ENCODE measurements at regions not wholly inside any gene's neighbourhood (a gene's known extent, or its start where the extent isn't known, plus 50 kb on each side); places are given as distances from the start of the nearest gene placed in this dataset.
"Not testable (repeated sequence)": the region's sequence is repeated elsewhere in the genome, so short reads cannot be mapped to it uniquely, and the experiment has no call there.

- ATAC-seq: no peak
- TF ChIP-seq BACH2 (CRISPR knock-in tag; IDR thresholded peaks at IDR 0.05; ENCODE audit: borderline replicate concordance) (no peak), ZC3H10 (CRISPR knock-in tag; IDR thresholded peaks at IDR 0.05) (no peak), TOX (CRISPR knock-in tag; IDR thresholded peaks at IDR 0.05; ENCODE audit: borderline replicate concordance) (no peak), ISL1 (CRISPR knock-in tag; IDR thresholded peaks at IDR 0.05) (no peak), CSDC2 (CRISPR knock-in tag; IDR thresholded peaks at IDR 0.05) (no peak), SNAI2 (CRISPR knock-in tag; IDR thresholded peaks at IDR 0.05) (no peak), ARNTL (CRISPR knock-in tag; IDR thresholded peaks at IDR 0.05; ENCODE audit: borderline replicate concordance, low read depth) (no peak), PATZ1 (CRISPR knock-in tag; IDR thresholded peaks at IDR 0.05; ENCODE audit: borderline replicate concordance) (no peak), OSR1 (CRISPR knock-in tag; IDR thresholded peaks at IDR 0.05) (no peak), POU6F1 (CRISPR knock-in tag; IDR thresholded peaks at IDR 0.05; ENCODE audit: borderline replicate concordance, low read depth) (no peak), RARB (CRISPR knock-in tag; IDR thresholded peaks at IDR 0.05) (no peak), CREB5 (CRISPR knock-in tag; IDR thresholded peaks at IDR 0.05; ENCODE audit: low read depth) (no peak), TSHZ2 (CRISPR knock-in tag; IDR thresholded peaks at IDR 0.05) (no peak), ZNF70 (CRISPR knock-in tag; IDR thresholded peaks at IDR 0.05) (no peak), PPARA (CRISPR knock-in tag; IDR thresholded peaks at IDR 0.05; ENCODE audit: borderline replicate concordance) (no peak), ESRRG (CRISPR knock-in tag; IDR thresholded peaks at IDR 0.05) (no peak), CSRNP3 (CRISPR knock-in tag; IDR thresholded peaks at IDR 0.05) (no peak), GLIS3 (CRISPR knock-in tag; IDR thresholded peaks at IDR 0.05) (no peak), ZFP30 (CRISPR knock-in tag; IDR thresholded peaks at IDR 0.05) (no peak), ZNF565 (CRISPR knock-in tag; conservative IDR thresholded peaks at IDR 0.05; ENCODE audit: low read depth) (no peak)
Measured at GRCh38 chr12:75742048-75742447, 230.6 kb upstream of the KRR1 start.

- TF ChIP-seq TCF4 (CRISPR knock-in tag; IDR thresholded peaks at IDR 0.05; ENCODE audit: borderline replicate concordance): no peak
- no peak for TF ChIP-seq SNAI2 (CRISPR knock-in tag; IDR thresholded peaks at IDR 0.05)
- no peak for TF ChIP-seq ZC3H10 (CRISPR knock-in tag; IDR thresholded peaks at IDR 0.05)
- no peak for TF ChIP-seq OSR1 (CRISPR knock-in tag; IDR thresholded peaks at IDR 0.05)
- TF ChIP-seq ESRRG (CRISPR knock-in tag; IDR thresholded peaks at IDR 0.05): no peak
- TF ChIP-seq BACH2 (CRISPR knock-in tag; IDR thresholded peaks at IDR 0.05; ENCODE audit: borderline replicate concordance): no peak
- ATAC-seq: no peak
Measured at GRCh38 chr12:75739912-75740311, 228.5 kb upstream of the KRR1 start.

- ATAC-seq: not testable (repeated sequence)
Measured at GRCh38 chr12:75739098-75739497, 227.7 kb upstream of the KRR1 start.

Data from SK-N-SH treated with all-trans-retinoic acid at 6 μM for 48 hours (cell line).